ENCODE measurements at regions not wholly inside any gene's neighbourhood (a gene's known extent, or its start where the extent isn't known, plus 50 kb on each side); places are given as distances from the start of the nearest gene placed in this dataset.

DNA sequence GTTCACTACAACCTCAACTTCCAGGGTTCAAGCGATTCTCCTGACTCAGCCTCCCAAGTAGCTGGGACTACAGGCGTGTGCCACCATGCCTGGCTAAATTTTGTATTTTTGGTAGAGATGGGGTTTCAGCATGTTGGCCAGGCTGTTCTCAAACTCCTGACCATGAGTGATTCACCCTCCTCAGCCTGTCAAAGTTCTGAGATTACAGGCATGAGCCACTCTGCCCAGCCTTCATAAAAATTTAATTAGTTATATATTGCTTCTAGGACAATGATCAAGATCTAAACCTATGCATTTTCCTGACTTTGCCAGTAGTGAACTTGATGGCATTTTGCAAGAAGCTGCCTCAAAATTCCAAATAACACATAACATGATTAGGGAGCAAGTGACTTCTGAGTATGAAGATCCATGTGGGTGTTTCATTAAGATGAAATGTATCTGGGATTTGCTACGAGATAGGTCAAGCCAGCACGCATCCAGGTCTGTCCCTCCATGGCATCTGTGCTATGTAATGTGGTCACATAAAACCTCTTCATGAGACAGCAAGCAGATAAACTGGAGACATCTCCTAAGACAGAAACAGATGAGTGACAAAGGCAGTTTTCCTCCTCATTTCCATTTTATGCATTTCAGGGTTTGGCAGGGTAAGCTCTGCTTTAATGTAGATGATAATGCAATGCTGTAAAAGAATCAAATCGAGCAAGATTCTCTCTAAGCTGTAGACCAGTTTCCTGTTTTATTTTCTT is 319.4 kb upstream of the ATP2B1 start:
- Histone ChIP-seq H3K4me1 (ENCODE audit: control insufficient read depth in 3 of 3, insufficient read depth in 2 of 3, low read depth in 1 of 3, low read length in 2 of 3) (peaks cover 0 to 3% (median 0%) of the 10 kb centered on the region in 3 donors), H3K4me3 (ENCODE audit: low read depth in 1 of 3, low read length in 3 of 3) (no peak overlapping the region), H3K36me3 (ENCODE audit: control insufficient read depth in 3 of 3, insufficient read depth in 2 of 3, low read depth in 1 of 3, low read length in 3 of 3) (no peaks in the 10 kb centered on the region), H3K27me3 (ENCODE audit: control insufficient read depth in 3 of 3, insufficient read depth in 3 of 3, low read length in 3 of 3) (no peaks in the 10 kb centered on the region), H3K9me3 (ENCODE audit: control insufficient read depth in 2 of 2, insufficient read depth in 1 of 2, low read depth in 1 of 2, low read length in 1 of 2) (no peaks in the 10 kb centered on the region), H3K27ac (ENCODE audit: low read depth in 1 of 3, low read length in 2 of 3) (no peak overlapping the region)
- FAIRE-seq (no peak), DNase-seq (peak in 1 of 2 donors; percentile 15)
- 83 to 85% (median 83%) methylated on average over 5 of the region's 5 CpGs for WGBS, 3 donors

- Histone ChIP-seq H3K9me3 (ENCODE audit: control insufficient read depth in 2 of 2, insufficient read depth in 1 of 2, low read depth in 1 of 2, low read length in 1 of 2) (no peaks in the 10 kb centered on the region), H3K36me3 (ENCODE audit: control insufficient read depth in 3 of 3, insufficient read depth in 2 of 3, low read depth in 1 of 3, low read length in 3 of 3) (no peaks in the 10 kb centered on the region), H3K27me3 (ENCODE audit: control insufficient read depth in 3 of 3, insufficient read depth in 3 of 3, low read length in 3 of 3) (no peaks in the 10 kb centered on the region), H3K4me3 (ENCODE audit: low read depth in 1 of 3, low read length in 3 of 3) (no peak overlapping the region), H3K4me1 (ENCODE audit: control insufficient read depth in 3 of 3, insufficient read depth in 2 of 3, low read depth in 1 of 3, low read length in 2 of 3) (peaks cover 0 to 8% (median 2%) of the 10 kb centered on the region in 3 donors), H3K27ac (ENCODE audit: low read depth in 1 of 3, low read length in 2 of 3) (no peak overlapping the region)
- DNase-seq (no peak), FAIRE-seq (no peak)
These were observed 318.4 kb upstream of the ATP2B1 start for GRCh38 chr12:90027041-90027440.

DNA sequence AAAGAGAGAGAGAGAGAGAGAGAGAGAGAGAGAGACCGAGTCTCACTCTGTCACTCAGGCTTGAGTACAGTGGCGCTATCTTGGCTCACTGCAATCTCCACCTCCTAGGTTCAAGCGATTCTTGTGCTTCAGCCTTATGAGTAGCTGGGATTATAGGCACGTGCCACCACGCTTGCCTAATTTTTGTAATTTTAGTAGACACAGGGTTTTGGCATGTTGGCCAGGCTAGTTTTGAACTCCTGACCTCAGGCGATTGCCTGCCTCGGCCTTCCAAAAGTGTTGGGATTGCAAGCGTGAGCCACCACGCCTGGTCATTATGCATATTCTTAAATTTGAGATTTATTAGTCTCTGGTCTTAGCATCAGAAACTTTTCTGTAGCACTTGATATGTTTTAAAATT is 317.9 kb upstream of the ATP2B1 start:
- no peaks in the 10 kb centered on the region for H3K36me3 ChIP-seq (ENCODE audit: control insufficient read depth in 3 of 3, insufficient read depth in 2 of 3, low read depth in 1 of 3, low read length in 3 of 3)
- peaks cover 0 to 8% (median 2%) of the 10 kb centered on the region in 3 donors for H3K4me1 ChIP-seq (ENCODE audit: control insufficient read depth in 3 of 3, insufficient read depth in 2 of 3, low read depth in 1 of 3, low read length in 2 of 3)
- no peaks in the 10 kb centered on the region for H3K27me3 ChIP-seq (ENCODE audit: control insufficient read depth in 3 of 3, insufficient read depth in 3 of 3, low read length in 3 of 3)
- no peak for FAIRE-seq
- no peak overlapping the region for H3K4me3 ChIP-seq (ENCODE audit: low read depth in 1 of 3, low read length in 3 of 3)
- 95 to 97% (median 96%) methylated on average over 9 of the region's 9 CpGs for WGBS, 3 donors
- H3K27ac ChIP-seq (ENCODE audit: low read depth in 1 of 3, low read length in 2 of 3): no peak overlapping the region
- no peaks in the 10 kb centered on the region for H3K9me3 ChIP-seq (ENCODE audit: control insufficient read depth in 2 of 2, insufficient read depth in 1 of 2, low read depth in 1 of 2, low read length in 1 of 2)
- no peak for DNase-seq

- WGBS, 3 donors: 65 to 79% (median 72%) methylated on average over 6 of the region's 6 CpGs
These were observed 315.6 kb upstream of the ATP2B1 start for GRCh38 chr12:90024262-90024661.

GRCh38 chr12:90023207-90023900 is 314.7 kb upstream of the ATP2B1 start:
- 97 to 100% (median 100%) methylated on average over 1 of the region's 1 CpG for WGBS, 3 donors
- H3K36me3 ChIP-seq (ENCODE audit: control insufficient read depth in 3 of 3, insufficient read depth in 2 of 3, low read depth in 1 of 3, low read length in 3 of 3): no peaks in the 10 kb centered on the region
- no peak for DNase-seq
- peak overlapping the region in 1 of 3 donors; percentile 14 for H3K27ac ChIP-seq (ENCODE audit: low read depth in 1 of 3, low read length in 2 of 3)
- no peak for FAIRE-seq
- H3K9me3 ChIP-seq (ENCODE audit: control insufficient read depth in 2 of 2, insufficient read depth in 1 of 2, low read depth in 1 of 2, low read length in 1 of 2): no peaks in the 10 kb centered on the region
- peaks cover 0 to 11% (median 2%) of the 10 kb centered on the region in 3 donors for H3K4me1 ChIP-seq (ENCODE audit: control insufficient read depth in 3 of 3, insufficient read depth in 2 of 3, low read depth in 1 of 3, low read length in 2 of 3)
- H3K27me3 ChIP-seq (ENCODE audit: control insufficient read depth in 3 of 3, insufficient read depth in 3 of 3, low read length in 3 of 3): no peaks in the 10 kb centered on the region
- H3K4me3 ChIP-seq (ENCODE audit: low read depth in 1 of 3, low read length in 3 of 3): no peak overlapping the region

More at GRCh38 chr12:90024262-90024661, 315.6 kb upstream of the ATP2B1 start:
- FAIRE-seq (no peak), DNase-seq (no peak)
- Histone ChIP-seq H3K4me3 (ENCODE audit: low read depth in 1 of 3, low read length in 3 of 3) (no peak overlapping the region), H3K27ac (ENCODE audit: low read depth in 1 of 3, low read length in 2 of 3) (no peak overlapping the region), H3K9me3 (ENCODE audit: control insufficient read depth in 2 of 2, insufficient read depth in 1 of 2, low read depth in 1 of 2, low read length in 1 of 2) (no peaks in the 10 kb centered on the region), H3K4me1 (ENCODE audit: control insufficient read depth in 3 of 3, insufficient read depth in 2 of 3, low read depth in 1 of 3, low read length in 2 of 3) (peaks cover 0 to 11% (median 2%) of the 10 kb centered on the region in 3 donors), H3K27me3 (ENCODE audit: control insufficient read depth in 3 of 3, insufficient read depth in 3 of 3, low read length in 3 of 3) (no peaks in the 10 kb centered on the region), H3K36me3 (ENCODE audit: control insufficient read depth in 3 of 3, insufficient read depth in 2 of 3, low read depth in 1 of 3, low read length in 3 of 3) (no peaks in the 10 kb centered on the region)

DNA sequence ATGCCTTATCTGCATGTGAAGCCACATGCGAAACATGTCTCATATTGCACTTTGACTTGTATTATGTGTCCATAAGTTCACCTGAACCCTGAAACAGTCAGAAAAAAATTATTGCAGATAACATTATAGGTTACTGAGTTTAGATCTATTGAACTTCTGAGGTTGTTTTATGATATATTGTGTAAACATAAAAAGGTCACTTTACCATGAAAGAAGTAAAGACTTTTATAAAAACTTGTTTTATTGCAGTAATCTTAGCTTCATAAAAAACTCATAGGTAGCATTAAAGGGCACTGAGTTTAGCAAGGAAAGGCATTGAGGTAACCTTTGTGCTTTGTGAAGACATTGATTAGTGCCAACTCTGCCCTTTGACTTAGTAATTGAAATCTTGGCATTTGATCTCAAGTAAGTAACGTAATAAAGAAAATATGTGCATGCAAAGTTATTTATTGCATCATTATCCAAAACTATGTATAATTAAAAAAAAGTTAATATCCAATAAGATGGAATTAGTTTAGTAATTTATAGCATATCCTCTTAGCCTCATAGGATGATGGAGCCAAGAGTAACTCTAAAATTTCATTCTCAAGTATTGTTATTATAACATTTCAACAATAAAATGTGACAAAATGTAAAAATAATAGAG is 313.3 kb upstream of the ATP2B1 start:
- no peak overlapping the region for H3K4me3 ChIP-seq (ENCODE audit: low read depth in 1 of 3, low read length in 3 of 3)
- no peak overlapping the region for H3K27ac ChIP-seq (ENCODE audit: low read depth in 1 of 3, low read length in 2 of 3)
- peaks cover 0 to 11% (median 2%) of the 10 kb centered on the region in 3 donors for H3K4me1 ChIP-seq (ENCODE audit: control insufficient read depth in 3 of 3, insufficient read depth in 2 of 3, low read depth in 1 of 3, low read length in 2 of 3)
- H3K27me3 ChIP-seq (ENCODE audit: control insufficient read depth in 3 of 3, insufficient read depth in 3 of 3, low read length in 3 of 3): no peaks in the 10 kb centered on the region
- no peaks in the 10 kb centered on the region for H3K9me3 ChIP-seq (ENCODE audit: control insufficient read depth in 2 of 2, insufficient read depth in 1 of 2, low read depth in 1 of 2, low read length in 1 of 2)
- WGBS, 3 donors: 23 to 61% (median 45%) methylated on average over 2 of the region's 2 CpGs
- FAIRE-seq (peak; percentile 96), DNase-seq (peak; percentile 70 to 90)
- H3K36me3 ChIP-seq (ENCODE audit: control insufficient read depth in 3 of 3, insufficient read depth in 2 of 3, low read depth in 1 of 3, low read length in 3 of 3): no peaks in the 10 kb centered on the region

- WGBS, 3 donors: 35 to 71% (median 50%) methylated on average over 6 of the region's 6 CpGs
- no peak for DNase-seq
- Histone ChIP-seq H3K27me3 (ENCODE audit: control insufficient read depth in 3 of 3, insufficient read depth in 3 of 3, low read length in 3 of 3) (no peaks in the 10 kb centered on the region), H3K4me1 (ENCODE audit: control insufficient read depth in 3 of 3, insufficient read depth in 2 of 3, low read depth in 1 of 3, low read length in 2 of 3) (peaks cover 0 to 11% (median 2%) of the 10 kb centered on the region in 3 donors), H3K36me3 (ENCODE audit: control insufficient read depth in 3 of 3, insufficient read depth in 2 of 3, low read depth in 1 of 3, low read length in 3 of 3) (no peaks in the 10 kb centered on the region), H3K4me3 (ENCODE audit: low read depth in 1 of 3, low read length in 3 of 3) (no peak overlapping the region), H3K9me3 (ENCODE audit: control insufficient read depth in 2 of 2, insufficient read depth in 1 of 2, low read depth in 1 of 2, low read length in 1 of 2) (no peaks in the 10 kb centered on the region), H3K27ac (ENCODE audit: low read depth in 1 of 3, low read length in 2 of 3) (peak overlapping the region in 2 of 3 donors; percentile 41 to 61)
- no peak for FAIRE-seq
These were observed 312.2 kb upstream of the ATP2B1 start for GRCh38 chr12:90020881-90021280.

- Histone ChIP-seq H3K4me3 (ENCODE audit: low read depth in 1 of 3, low read length in 3 of 3) (no peak overlapping the region), H3K27me3 (ENCODE audit: control insufficient read depth in 3 of 3, insufficient read depth in 3 of 3, low read length in 3 of 3) (no peaks in the 10 kb centered on the region), H3K9me3 (ENCODE audit: control insufficient read depth in 2 of 2, insufficient read depth in 1 of 2, low read depth in 1 of 2, low read length in 1 of 2) (no peaks in the 10 kb centered on the region), H3K36me3 (ENCODE audit: control insufficient read depth in 3 of 3, insufficient read depth in 2 of 3, low read depth in 1 of 3, low read length in 3 of 3) (no peaks in the 10 kb centered on the region), H3K27ac (ENCODE audit: low read depth in 1 of 3, low read length in 2 of 3) (no peak overlapping the region), H3K4me1 (ENCODE audit: control insufficient read depth in 3 of 3, insufficient read depth in 2 of 3, low read depth in 1 of 3, low read length in 2 of 3) (peaks cover 0 to 11% (median 2%) of the 10 kb centered on the region in 3 donors)
- FAIRE-seq (no peak), DNase-seq (no peak)
- 66 to 78% (median 66%) methylated on average over 2 of the region's 2 CpGs for WGBS, 3 donors
These were observed 311.8 kb upstream of the ATP2B1 start for GRCh38 chr12:90020436-90020835.
